ENCODE measurements at regions not wholly inside any gene's neighbourhood (a gene's known extent, or its start where the extent isn't known, plus 50 kb on each side); places are given as distances from the start of the nearest gene placed in this dataset.

DNA sequence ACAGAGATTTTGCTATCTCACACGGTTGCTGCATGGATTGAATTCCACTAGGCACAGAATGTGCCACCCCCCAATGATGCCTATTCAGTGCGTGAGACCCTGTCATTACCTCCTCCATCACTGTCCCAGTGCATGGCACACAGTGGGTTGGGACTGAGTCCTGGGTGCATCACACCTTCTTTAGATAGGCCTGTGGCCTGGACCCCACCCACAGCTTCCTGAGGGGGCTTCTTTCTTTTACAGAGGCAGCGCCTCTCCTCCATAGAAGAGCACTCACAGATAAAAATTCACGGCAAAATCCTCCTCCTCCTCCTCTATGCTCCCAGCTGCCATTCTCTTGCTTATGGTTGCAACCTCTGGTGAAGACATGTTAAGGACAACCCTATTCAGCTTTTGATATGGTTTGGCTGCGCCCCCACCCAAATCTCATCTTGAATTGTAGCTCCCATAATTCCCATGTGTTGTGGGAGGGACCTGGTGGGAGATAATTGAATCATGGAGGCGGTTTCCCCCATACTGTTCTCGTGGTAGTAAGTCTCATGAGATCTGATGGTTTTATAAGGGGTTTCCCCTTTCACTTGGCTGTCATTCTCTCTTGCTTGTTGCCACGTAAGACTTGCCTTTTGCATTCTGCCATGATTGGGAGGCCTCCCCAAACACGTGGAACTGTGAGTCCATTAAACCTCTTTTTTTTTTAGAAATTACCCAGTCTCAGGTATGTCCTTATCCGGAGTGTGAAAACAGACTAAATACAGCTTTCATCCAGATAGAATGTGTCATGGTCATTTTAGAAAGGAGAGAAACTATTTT, 147.6 kb downstream of the KLF13 start:
- no peak for DNase-seq

DNA sequence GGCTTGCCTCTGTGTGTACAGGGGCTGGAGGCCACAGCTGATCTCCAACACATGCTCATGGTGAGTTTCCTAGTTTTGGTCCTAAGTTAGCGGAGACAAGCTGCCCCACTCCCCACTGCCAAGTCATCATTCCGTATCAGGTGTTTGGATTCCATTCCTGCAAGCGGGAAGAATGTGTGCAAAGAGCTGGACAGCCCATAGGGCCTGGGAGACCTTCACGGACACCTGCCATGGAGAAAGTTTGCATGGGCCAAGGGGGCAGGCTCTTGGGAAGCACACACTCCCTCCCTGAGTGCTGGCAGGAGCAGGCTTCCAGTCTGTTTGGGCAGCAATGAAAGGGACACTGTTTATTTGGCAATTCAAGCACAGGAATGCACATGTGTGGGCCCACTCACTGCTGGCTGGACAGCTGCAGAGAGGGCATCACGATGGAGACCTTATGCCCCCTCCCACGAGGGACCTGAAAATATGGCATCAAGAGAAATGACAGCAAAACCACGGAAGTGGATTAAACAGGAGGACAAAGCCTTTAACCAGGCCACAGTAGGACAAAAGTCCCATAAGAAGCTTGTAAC, 149.7 kb downstream of the KLF13 start:
- DNase-seq = peak; percentile 22

DNA sequence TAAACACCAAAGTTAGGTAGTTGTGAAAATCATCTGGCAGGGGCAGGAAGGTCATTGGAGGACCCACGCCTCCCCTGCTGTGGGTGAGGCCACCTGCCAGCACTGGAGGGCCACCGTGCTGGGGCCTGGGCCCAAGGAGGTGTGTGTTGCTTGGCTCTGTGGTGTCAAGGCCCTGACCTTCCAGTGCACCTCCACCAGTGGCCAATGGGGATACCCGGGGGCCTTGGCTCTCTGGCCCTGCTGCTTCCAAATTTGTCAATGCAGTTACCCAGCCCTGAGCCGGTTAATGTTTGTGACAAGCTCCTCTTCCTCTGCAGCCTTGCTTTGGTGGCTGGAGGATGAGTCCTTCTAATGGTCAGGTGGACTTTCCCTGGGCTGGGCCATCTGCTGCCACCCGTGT, 150.2 kb downstream of the KLF13 start:
- peak; percentile 34 for DNase-seq

DNA sequence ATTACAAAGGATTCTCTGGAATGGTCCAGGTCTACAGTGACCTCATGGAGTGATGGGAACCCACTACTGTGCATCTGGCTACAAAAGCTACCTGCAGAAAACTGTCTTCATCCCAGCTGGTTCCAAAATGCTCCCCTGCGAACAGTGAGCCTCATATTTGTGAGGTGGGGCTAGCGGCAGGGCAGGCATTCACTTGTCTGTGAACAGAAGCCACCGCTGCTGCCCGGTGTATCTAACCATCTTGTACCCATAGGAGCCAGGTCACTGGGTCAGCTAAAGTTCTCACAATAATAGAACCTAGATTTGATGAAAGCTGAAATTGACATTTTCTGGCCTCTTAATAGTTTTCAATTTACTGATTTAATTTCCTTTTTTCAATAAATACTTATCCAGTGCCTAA, 150.7 kb downstream of the KLF13 start:
- DNase-seq = no peak

DNA sequence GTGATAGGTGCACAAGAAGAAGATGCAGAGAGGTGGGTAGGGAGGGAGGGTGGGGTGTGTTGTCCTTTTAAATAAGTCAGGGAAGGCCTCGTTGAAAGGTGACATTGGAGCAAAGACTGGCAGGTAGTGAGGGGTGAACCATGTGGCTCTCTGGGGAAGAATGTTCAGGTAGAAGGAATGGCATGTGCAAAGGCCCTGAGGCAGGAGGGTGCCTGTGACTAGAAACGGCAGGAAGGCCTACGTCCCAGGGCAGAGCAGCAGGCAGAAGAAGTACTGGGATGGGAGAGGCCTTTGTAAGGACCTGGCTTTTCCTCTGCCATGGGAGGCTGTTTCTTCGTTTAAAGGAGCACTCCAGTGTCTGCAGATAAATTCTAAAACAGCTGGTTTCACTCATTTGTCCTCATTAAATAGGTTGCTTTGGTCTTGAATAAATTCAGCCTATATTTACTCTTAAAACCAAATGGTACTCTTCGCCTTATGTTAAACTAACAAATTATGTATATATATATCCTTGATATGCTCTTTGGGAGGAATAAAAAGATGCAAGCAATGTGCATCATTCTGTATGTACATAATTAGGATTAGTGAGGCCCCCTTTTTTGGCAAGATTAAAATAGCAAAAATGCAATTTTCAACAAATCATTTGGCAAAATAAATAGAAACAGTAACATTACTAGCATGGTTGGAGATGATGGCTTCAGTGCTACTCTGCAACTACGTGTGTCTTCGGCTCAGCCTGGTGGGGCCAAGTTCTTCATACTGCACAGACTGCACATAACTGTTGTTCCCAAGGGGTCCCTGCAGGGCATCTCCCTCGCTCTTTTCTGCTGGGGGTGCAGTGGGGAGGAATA, 151.4 kb downstream of the KLF13 start:
- DNase-seq = peak; percentile 23

DNA sequence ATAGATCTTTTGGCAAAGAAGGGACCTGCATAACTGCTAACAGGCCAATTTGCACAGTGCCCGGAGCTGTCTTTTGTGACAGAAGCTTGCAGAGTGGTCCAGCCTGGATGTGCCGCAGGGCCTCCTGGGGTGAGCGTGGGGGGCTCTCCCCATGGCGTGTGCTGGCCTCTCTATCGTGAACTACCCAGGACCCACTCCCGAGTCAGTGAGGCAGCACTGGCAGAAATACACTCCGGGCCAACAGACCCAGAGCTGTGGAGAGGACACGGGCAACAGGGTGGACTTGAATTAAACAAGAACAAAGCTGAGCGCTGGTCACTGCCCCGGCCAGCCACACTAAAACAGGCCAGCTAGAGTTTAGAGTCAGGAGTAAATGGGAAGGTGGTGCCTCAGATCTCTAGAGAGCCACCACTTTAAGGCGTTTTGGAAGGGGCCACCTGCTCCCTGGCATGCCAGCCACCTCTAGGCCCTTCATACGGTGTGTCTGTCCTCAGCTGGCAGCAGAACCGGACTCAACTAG, 152.1 kb downstream of the KLF13 start:
- peak; percentile 23 for DNase-seq

DNA sequence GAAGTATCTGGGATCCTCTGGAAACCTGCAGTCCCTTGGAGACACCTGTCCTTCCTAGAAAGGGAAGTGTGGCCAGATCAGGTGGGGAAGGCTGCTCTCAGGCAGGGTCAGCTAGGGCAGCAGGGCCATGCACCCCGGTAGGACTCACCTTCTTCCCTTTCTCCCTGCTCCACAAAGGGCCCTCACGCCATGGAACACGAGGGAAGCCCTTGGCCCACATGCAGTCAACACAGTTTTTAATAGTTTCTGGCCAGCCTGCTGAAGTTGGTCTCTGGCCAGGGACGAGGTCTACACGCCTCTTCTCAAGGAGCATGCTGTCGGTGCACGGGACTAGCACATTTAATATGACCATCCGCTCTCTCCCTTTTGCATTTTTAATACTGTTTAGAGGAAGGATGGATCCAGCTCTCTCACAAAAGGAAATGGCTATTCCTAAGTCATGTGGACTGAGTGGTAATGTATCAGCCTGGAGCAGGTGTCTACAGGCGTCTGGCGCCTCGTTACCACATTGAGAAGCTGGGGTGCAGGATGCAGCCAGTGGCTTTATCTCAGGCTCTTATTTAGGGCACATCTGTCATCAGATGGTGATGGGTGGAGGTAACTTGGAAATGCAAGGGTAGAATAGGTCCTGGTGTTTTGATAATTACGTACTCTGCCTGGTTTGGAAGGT, 153.9 kb downstream of the KLF13 start:
- peak; percentile 43 for DNase-seq

DNA sequence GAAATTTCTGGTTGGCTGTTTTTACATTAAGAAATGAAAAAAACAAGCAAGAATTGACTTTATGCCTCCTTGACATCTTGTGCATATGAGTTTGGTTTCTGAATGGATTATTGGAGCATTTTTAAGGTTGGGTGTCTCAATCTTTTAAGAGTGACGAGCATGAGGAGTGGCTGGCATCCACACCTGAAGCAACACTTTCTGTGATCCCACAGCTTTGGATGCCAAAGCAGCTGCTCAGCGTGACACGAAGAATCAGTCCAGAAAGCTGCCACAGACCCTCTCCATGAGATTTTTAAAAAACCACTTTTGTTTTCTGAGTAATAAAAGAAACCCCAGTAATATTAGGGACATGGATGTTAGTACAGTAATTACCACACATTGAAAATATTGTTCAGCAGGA, 154.5 kb downstream of the KLF13 start:
- peak; percentile 1 for DNase-seq

DNA sequence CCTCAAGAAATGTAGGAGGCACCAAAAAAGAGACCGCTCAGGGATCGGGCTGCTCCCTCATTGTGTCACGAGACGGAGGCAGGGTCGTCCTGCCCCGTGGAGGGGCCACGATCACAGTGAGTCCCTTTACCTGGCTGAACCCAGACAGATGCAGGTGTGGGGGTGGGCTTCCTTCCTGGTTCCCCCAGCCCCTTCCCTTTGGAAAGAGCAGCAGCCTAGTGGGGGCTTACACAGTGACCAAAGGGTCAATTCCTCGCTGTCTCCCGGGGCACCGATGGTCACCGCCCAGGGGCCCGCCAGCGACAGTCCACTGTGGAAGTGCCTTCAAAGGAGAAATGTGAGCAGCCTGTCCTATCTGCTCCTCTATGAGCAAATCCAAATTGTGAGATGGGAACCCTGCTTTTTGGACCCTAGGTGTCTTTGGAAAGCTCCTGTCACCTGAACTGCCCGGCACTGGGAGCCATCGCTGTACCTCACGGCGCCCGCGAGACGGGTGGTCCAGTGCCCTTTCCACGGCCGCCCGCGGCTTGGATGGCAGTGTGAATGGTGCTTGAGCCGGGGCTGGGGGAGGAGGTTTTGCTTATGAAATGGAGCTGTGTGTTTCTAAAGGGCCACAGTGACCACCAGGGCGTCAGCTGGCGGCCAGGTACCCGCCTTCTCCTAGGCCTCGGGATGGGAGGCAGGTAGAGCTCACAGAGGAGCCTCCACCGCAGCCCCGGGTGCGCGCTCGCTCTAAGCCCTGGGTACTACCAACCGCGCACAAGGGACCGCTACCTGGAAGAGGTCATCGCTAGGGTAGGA, 155.7 kb downstream of the KLF13 start:
- DNase-seq = peak; percentile 35

DNA sequence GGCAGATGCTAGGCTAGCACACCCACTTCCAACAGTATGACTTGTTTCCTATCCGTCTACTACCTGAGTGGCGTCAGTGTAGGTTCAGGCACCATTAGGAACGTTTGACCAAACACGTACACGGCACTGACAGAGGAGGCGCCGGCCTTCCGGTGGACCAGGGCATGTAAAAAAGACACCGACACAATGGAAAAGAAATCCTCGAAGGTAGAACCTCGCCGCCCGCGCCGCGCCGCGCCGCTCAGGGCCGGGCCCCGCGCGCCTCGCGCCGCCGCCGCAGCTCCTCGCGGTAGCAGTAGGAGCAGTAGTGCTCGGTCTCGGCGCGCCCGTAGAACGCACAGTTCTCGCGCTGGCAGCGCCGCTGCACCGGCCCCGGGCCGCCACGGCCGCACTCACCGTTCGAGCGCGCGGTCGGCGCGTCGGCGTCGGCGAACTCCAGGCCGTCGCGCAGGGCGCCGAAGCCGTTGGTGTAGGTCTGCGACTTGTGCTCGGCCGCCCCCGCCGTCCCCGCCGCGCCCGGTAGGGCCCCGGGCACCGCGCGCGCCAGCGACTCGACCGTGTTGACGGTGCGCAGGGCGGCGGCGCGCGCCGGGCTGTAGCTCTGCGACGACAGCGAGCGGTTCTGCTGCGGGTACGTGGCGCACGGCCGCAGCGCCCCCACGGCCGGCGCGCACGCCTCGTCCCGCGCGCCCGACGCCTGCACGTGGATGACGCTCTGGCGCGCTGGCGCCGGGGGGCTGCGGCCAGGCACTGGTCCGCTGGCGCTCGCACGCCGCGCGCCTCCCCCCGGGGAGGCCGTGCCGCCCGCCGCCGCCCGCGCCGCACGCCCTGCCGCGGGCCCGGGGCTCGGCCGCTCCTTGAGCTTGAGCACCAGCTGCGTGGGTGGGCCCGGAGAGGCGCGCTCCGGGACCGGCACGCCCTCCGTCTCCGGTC, 156.7 kb downstream of the KLF13 start:
- DNase-seq = peak; percentile 44

DNA sequence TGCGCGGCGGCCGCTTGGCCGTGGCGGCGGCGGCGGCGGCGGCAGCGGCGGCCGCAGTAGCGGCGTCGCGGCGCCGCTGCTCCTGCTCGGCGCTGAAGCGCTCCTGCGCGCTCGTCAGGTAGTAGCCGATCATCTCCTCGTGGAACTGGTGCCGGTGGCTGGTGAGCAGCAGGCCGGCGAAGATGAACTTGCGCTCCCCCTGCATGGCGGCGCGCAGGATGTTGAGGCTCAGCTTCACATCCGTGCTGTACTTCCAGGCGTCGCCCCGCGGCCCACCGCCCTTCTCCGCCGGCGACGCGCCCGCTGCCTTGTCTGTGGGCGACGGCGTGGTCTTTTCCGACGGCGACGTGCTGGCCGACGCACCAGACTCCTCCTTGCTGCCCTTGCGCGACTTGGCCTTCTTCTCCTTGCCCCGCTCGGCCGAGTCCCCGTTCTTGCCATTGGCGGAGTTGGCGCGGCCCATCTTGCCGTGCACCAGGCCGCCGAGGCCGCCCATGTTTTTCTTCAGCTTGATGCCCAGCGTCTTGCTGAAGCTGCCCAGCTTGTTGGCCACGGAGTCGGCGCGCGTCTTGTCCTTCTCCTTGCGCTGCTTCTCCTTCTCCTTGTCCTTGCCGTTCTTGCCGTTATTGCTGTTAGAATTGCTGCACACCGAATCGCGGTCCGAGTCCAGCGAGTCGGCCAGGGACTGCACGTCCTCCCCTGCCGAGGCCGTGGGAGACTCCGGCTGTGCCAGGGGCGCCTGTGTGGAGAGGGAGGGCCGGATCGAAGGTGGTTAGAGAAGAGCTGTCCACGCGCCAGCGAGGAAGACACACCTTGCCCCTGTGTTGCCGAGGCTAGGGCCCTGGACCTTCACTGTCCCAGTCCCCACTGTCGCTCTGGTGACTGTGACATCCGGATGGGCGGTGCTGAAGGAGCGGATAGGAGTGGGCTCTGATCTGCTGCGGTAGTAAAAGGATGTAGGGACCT, 157.6 kb downstream of the KLF13 start:
- DNase-seq = peak; percentile 37

DNA sequence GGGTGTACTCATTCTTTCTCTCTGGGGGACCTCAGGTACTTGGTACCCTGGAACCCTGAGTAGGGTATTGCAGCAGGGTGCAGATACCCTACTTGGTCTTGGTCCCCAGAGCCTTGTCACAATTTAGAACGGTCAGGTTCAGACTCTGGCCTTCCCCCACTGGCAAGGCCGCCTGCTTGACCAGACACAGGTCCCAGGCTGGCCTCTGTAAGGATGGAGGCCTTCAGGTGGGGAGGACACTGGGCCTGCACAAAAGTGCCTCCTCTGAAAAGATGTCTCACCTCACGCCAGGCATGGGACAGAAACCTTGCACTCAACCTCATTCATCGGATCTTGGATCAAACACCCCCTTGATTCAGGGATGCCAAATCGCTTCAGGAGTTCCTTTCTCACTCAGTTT, 158.4 kb downstream of the KLF13 start:
- no peak for DNase-seq

DNA sequence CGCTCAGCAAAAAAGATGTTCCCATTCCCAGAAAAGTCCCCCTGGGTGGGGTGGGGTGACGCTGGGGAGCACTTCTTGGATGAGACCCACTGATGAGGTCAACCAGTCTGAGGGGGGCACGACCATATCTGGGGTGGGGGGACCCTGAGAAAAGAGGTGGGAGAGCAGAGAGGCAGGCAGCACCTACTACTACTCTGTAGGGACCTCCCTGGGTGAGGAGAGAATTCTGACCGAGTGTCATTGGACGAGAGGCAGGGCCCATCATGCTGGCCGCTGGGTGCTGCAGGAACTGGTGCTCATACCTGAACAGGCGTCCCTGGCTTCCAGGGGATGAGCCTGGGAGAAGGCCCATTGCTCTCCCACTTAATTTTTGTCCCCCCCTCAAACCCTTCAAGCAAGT, 158.8 kb downstream of the KLF13 start:
- DNase-seq = peak; percentile 33

DNA sequence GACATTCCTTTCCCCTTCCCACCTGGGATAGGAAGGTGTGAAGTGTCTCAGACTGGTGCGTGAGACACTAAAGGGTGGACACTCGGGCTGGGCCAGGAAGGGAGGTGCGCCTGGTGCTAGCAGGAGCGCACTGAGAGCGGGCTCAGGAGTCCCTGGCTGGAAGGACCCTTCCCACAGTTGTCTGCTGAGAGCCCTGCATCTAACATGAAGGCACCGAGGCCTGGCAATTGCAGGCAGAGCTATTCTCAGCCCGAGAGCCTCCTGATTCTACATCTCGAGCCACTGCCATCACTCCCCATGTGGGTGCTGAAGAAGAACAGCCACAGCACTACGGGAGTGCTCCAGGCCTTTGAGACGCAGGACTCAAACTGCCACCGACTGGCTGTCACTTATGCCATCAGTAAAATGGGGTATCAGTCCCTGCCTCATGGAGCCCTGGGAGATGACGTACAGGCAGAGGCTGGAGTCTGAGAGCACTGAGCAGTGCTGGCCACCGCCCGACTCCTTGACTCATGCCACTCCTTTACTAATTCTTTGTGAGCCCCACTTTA, 159.4 kb downstream of the KLF13 start:
- DNase-seq = peak; percentile 35

DNA sequence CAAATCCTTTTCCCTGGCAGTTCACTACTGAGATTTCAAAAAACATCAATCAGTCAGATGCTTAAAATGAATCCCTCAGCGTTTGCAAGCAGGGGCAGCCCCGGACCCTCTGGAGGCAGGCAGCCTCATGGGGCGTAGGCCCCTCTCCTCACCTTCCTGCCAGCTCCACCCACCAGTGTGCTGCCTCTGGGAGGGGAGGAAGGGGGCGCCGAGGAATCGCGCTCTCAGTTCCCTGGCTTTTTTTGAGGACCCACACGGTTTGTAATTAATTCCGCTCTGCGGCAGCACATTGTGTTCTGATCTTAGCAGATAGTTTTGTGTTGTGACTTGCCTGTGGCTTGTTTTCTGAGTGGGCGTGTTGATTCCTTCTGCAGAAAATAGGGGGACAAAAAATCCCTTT, 159.9 kb downstream of the KLF13 start:
- peak; percentile 15 for DNase-seq

DNA sequence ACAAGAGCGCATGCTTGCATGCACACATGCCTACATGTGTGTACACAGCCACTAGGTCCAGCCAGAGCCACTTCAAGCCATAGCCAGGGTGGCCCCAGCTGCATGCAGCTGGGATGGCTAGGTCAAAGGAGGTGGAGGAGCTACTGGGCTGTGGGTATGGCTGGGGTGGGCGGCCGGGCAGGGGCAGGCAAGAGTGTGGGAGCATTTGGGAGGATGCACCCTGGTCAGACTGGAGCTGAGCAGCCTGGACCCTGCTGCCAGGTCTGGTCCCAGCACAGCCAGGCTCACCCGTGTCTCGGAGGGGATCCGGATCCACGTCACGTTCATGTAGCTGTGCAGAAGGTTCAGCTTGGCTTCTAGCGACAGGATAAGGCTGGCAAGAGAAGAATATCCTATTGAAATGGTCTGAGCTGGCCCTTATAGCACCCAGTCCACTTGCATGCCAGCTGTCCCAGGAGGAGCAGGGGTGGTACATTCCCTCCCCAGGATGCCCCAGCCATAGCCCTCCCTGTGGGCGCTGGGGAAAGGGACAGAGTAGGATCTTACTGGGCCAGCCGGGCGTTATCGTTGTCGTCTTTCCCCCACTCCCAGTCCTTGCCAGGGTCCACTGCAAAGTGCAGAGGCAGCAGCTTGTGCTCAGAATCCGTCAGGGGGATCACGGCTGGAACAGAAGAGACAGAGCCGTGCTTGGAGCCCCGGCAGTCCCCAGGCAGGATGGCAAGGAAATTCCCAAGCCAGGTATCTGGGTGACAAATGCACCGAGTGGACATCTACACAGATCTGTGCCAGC, 160.5 kb downstream of the KLF13 start:
- peak; percentile 36 for DNase-seq

DNA sequence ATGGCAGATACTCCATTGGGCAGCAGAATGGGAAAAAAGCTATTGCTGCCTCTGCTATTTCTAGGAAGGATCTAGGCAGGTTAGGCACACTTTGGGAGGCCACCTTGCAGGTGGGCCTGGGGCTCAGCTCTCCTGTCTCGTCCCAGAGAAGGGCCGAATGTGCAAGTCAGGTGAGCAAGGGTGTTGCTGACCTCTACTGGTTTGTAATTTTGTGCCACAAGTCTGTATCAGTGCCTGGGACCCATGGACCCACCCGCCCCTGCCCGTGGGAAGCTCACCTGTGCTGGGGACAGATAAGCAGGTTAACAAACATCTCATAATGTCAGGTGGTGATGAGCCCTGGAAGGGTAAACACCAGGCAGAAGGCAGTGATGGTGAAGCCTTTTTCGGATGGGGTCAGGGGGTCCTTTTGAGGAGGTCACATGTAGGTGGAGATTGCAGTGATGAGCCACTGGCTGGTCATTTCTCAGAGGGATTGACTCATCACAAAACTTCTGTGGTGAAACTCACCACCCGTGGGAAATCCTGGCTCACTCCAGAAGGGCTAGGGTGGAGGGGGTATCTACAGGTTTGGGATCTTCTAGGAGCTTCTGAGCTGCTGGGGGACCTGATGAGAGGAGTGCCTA, 161.3 kb downstream of the KLF13 start:
- DNase-seq = no peak
